ENCODE measurements at regions not wholly inside any gene's neighbourhood (a gene's known extent, or its start where the extent isn't known, plus 50 kb on each side); places are given as distances from the start of the nearest gene placed in this dataset.

GRCh38 chr2:81670885-81671284, 1366.3 kb upstream of the LRRTM1 start:
- H3K27me3 ChIP-seq (ENCODE audit: control insufficient read depth, insufficient read depth), result no peaks in the 10 kb centered on the region
- no peak overlapping the region for H3K4me3 ChIP-seq (ENCODE audit: low read length)
- 85% methylated on average over 1 of the region's 1 CpG for WGBS
- no peaks in the 10 kb centered on the region for H3K4me1 ChIP-seq (ENCODE audit: control insufficient read depth, insufficient read depth, low read length)
- no peak for DNase-seq
- no peak overlapping the region for H3K27ac ChIP-seq (ENCODE audit: low read length)
- intact Hi-C loops (cut with DNase I), result no loop called here
- no peak for ATAC-seq
- no peaks in the 10 kb centered on the region for H3K9me3 ChIP-seq (ENCODE audit: control insufficient read depth, low read length)

GRCh38 chr2:81661081-81661480, 1356.5 kb upstream of the LRRTM1 start:
- H3K9me3 ChIP-seq (ENCODE audit: control insufficient read depth, low read length), result peaks cover 2% of the 10 kb centered on the region

GRCh38 chr2:81658227-81658626, 1353.7 kb upstream of the LRRTM1 start:
- intact Hi-C loops (cut with DNase I), result no loop called here
- no peak for ATAC-seq

More at GRCh38 chr2:81661081-81661480, 1356.5 kb upstream of the LRRTM1 start:
- no peaks in the 10 kb centered on the region for H3K27me3 ChIP-seq (ENCODE audit: control insufficient read depth, insufficient read depth)
- no peak overlapping the region for H3K4me3 ChIP-seq (ENCODE audit: low read length)
- DNase-seq (no peak), ATAC-seq (no peak)
- intact Hi-C loops (cut with DNase I), result no loop called here
- WGBS, result 79% methylated on average over 3 of the region's 3 CpGs
- H3K27ac ChIP-seq (ENCODE audit: low read length), result no peak overlapping the region
- no peaks in the 10 kb centered on the region for H3K4me1 ChIP-seq (ENCODE audit: control insufficient read depth, insufficient read depth, low read length)

GRCh38 chr2:81650048-81650971, 1345.8 kb upstream of the LRRTM1 start:
- 86% methylated on average over 6 of the region's 6 CpGs for WGBS
- Histone ChIP-seq H3K9me3 (ENCODE audit: control insufficient read depth, low read length) (no peaks in the 10 kb centered on the region), H3K27ac (ENCODE audit: low read length) (no peak overlapping the region), H3K27me3 (ENCODE audit: control insufficient read depth, insufficient read depth) (no peaks in the 10 kb centered on the region), H3K4me1 (ENCODE audit: control insufficient read depth, insufficient read depth, low read length) (no peaks in the 10 kb centered on the region), H3K4me3 (ENCODE audit: low read length) (no peak overlapping the region)
- ATAC-seq, result no peak
- DNase-seq, result no peak
- intact Hi-C loops (cut with DNase I), result no loop called here

More at GRCh38 chr2:81658227-81658626, 1353.7 kb upstream of the LRRTM1 start:
- Histone ChIP-seq H3K27ac (ENCODE audit: low read length) (no peak overlapping the region), H3K4me1 (ENCODE audit: control insufficient read depth, insufficient read depth, low read length) (no peaks in the 10 kb centered on the region), H3K9me3 (ENCODE audit: control insufficient read depth, low read length) (peaks cover 2% of the 10 kb centered on the region), H3K4me3 (ENCODE audit: low read length) (no peak overlapping the region), H3K27me3 (ENCODE audit: control insufficient read depth, insufficient read depth) (no peaks in the 10 kb centered on the region)
- no peak for DNase-seq
- 83% methylated on average over 4 of the region's 4 CpGs for WGBS

DNA sequence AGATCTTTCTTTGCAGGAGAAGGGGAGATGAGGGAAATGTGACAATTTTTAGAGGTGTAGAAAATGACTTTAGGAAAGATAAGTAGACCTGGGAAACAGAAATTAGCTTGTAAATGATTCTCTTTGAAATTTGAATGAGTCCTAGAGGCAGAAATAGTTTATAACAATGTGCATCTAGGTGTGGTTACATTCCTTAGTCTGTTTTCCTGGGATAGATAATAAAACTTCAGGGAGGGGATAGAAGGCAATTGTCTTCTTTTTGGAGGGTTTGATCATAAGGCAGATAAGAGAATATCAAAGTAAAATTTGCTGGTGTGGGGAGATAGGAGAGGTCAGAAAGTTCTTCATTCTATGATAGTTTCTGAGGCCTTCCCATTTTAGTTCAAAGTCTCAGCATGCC, 1344.3 kb upstream of the LRRTM1 start:
- H3K27ac ChIP-seq (ENCODE audit: low read length), result no peak overlapping the region
- DNase-seq (no peak), ATAC-seq (no peak)
- H3K9me3 ChIP-seq (ENCODE audit: control insufficient read depth, low read length), result no peaks in the 10 kb centered on the region
- H3K4me3 ChIP-seq (ENCODE audit: low read length), result no peak overlapping the region
- no peaks in the 10 kb centered on the region for H3K27me3 ChIP-seq (ENCODE audit: control insufficient read depth, insufficient read depth)
- intact Hi-C loops (cut with DNase I), result no loop called here
- H3K4me1 ChIP-seq (ENCODE audit: control insufficient read depth, insufficient read depth, low read length), result no peaks in the 10 kb centered on the region

DNA sequence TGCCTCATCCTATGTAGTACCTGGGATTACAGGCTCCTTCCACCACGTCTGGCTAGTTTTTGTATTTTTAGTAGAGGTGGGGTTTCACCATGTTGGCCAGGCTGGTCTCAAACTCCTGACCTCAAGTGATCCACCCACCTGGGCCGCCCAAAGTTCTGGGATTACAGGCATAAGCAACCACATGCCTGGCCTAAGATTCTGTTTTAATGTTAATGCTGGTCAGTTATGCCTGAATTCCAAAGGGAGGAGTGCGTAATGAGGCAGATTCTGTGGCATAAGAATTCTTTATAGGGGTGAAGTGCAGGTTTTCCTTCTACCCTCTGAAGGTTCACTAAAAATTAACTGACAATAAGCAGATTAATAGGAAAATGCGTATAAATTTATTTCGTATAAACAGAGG, 1343.8 kb upstream of the LRRTM1 start:
- H3K4me1 ChIP-seq (ENCODE audit: control insufficient read depth, insufficient read depth, low read length), result no peaks in the 10 kb centered on the region
- 85% methylated on average over 5 of the region's 5 CpGs for WGBS
- H3K27ac ChIP-seq (ENCODE audit: low read length), result no peak overlapping the region
- ATAC-seq (no peak), DNase-seq (no peak)
- intact Hi-C loops (cut with DNase I), result no loop called here
- H3K27me3 ChIP-seq (ENCODE audit: control insufficient read depth, insufficient read depth), result no peaks in the 10 kb centered on the region
- no peak overlapping the region for H3K4me3 ChIP-seq (ENCODE audit: low read length)
- no peaks in the 10 kb centered on the region for H3K9me3 ChIP-seq (ENCODE audit: control insufficient read depth, low read length)

DNA sequence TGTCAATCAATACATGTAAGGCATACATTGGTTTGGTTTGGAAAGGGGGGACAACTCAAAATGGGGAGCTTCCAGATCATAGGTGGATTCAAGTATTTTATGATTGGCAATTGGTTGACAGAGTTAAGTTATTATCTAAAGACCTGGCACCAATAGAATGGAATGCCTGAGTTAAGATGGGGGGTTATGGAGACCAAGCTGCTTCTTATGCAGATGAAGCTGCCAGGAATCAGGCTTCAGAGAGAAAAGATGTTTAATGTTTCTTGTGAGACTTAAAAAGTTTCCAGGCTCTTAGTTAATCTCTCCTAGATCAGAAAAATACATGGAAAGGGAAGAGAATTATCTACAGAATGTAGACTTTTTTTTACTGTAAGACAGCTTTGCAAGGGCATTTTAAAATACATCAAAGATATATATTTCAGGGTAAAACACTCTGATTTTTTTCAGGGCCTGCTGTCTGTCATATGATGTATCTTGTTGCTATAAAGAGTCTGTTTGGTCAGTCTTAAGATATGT, 1343.2 kb upstream of the LRRTM1 start:
- no peaks in the 10 kb centered on the region for H3K4me1 ChIP-seq (ENCODE audit: control insufficient read depth, insufficient read depth, low read length)
- intact Hi-C loops (cut with DNase I), result no loop called here
- H3K4me3 ChIP-seq (ENCODE audit: low read length), result no peak overlapping the region
- H3K27ac ChIP-seq (ENCODE audit: low read length), result no peak overlapping the region
- H3K27me3 ChIP-seq (ENCODE audit: control insufficient read depth, insufficient read depth), result no peaks in the 10 kb centered on the region
- no peak for ATAC-seq
- H3K9me3 ChIP-seq (ENCODE audit: control insufficient read depth, low read length), result no peaks in the 10 kb centered on the region
- DNase-seq, result no peak

- intact Hi-C loops (cut with DNase I), result no loop called here
- WGBS, result 46% methylated on average over 2 of the region's 2 CpGs
- H3K4me1 ChIP-seq (ENCODE audit: control insufficient read depth, insufficient read depth, low read length), result no peaks in the 10 kb centered on the region
- ATAC-seq, result no peak
- no peak for DNase-seq
- no peak overlapping the region for H3K4me3 ChIP-seq (ENCODE audit: low read length)
- H3K27ac ChIP-seq (ENCODE audit: low read length), result no peak overlapping the region
- no peaks in the 10 kb centered on the region for H3K9me3 ChIP-seq (ENCODE audit: control insufficient read depth, low read length)
- H3K27me3 ChIP-seq (ENCODE audit: control insufficient read depth, insufficient read depth), result no peaks in the 10 kb centered on the region
Measured at GRCh38 chr2:81645745-81646301, 1341.3 kb upstream of the LRRTM1 start.

- ATAC-seq, result no peak
Measured at GRCh38 chr2:81644189-81644588, 1339.6 kb upstream of the LRRTM1 start.

GRCh38 chr2:81624825-81625224, 1320.3 kb upstream of the LRRTM1 start:
- DNase-seq (no peak), ATAC-seq (no peak)
- WGBS, result 89% methylated on average over 2 of the region's 2 CpGs
- no peak overlapping the region for H3K4me3 ChIP-seq (ENCODE audit: low read length)
- no peaks in the 10 kb centered on the region for H3K27me3 ChIP-seq (ENCODE audit: control insufficient read depth, insufficient read depth)
- no peaks in the 10 kb centered on the region for H3K9me3 ChIP-seq (ENCODE audit: control insufficient read depth, low read length)
- intact Hi-C loops (cut with DNase I), result no loop called here
- no peak overlapping the region for H3K27ac ChIP-seq (ENCODE audit: low read length)
- no peaks in the 10 kb centered on the region for H3K4me1 ChIP-seq (ENCODE audit: control insufficient read depth, insufficient read depth, low read length)

More at GRCh38 chr2:81644189-81644588, 1339.6 kb upstream of the LRRTM1 start:
- intact Hi-C loops (cut with DNase I), result no loop called here
- Histone ChIP-seq H3K4me1 (ENCODE audit: control insufficient read depth, insufficient read depth, low read length) (no peaks in the 10 kb centered on the region), H3K4me3 (ENCODE audit: low read length) (no peak overlapping the region), H3K9me3 (ENCODE audit: control insufficient read depth, low read length) (no peaks in the 10 kb centered on the region), H3K27ac (ENCODE audit: low read length) (no peak overlapping the region), H3K27me3 (ENCODE audit: control insufficient read depth, insufficient read depth) (no peaks in the 10 kb centered on the region)
- WGBS, result 42% methylated on average over 1 of the region's 1 CpG
- DNase-seq, result no peak

- 80% methylated on average over 1 of the region's 1 CpG for WGBS
- ATAC-seq, result no peak
- H3K4me3 ChIP-seq (ENCODE audit: low read length), result no peak overlapping the region
Measured at GRCh38 chr2:81600088-81600487, 1295.5 kb upstream of the LRRTM1 start.

More at GRCh38 chr2:81600088-81600487, 1295.5 kb upstream of the LRRTM1 start:
- Histone ChIP-seq H3K27ac (ENCODE audit: low read length) (no peak overlapping the region), H3K27me3 (ENCODE audit: control insufficient read depth, insufficient read depth) (no peaks in the 10 kb centered on the region), H3K9me3 (ENCODE audit: control insufficient read depth, low read length) (no peaks in the 10 kb centered on the region), H3K4me1 (ENCODE audit: control insufficient read depth, insufficient read depth, low read length) (no peaks in the 10 kb centered on the region)
- intact Hi-C loops (cut with DNase I), result no loop called here
- DNase-seq, result no peak
